PC-3 (cell line): ENCODE measurements at regions not wholly inside any gene's neighbourhood (a gene's known extent, or its start where the extent isn't known, plus 50 kb on each side); places are given as distances from the start of the nearest gene placed in this dataset.

Experiments used
- CTCF ChIP-seq: fragments of 300-600 bp; sonication (generic); conservative IDR thresholded peaks from 2 replicates; pipeline ENCODE4 v1.5.1; 2017; ENCODE audit warnings: antibody characterized with exemption, low read depth, mild to moderate bottlenecking, low read length
- EZH2 ChIP-seq: fragments of 300-600 bp; sonication (generic); IDR thresholded peaks from one replicate; pipeline ENCODE4 v1.6.1; 2017; ENCODE audit warnings: antibody characterized with exemption, mild to moderate bottlenecking, low read length; ENCODE audit not compliant: unreplicated experiment
- EZH2phosphoT487 ChIP-seq: fragments of 300-600 bp; sonication (generic); IDR thresholded peaks from 2 replicates; pipeline ENCODE4 v1.6.1; 2018; ENCODE audit warnings: mild to moderate bottlenecking, antibody characterized with exemption, low read length, borderline replicate concordance

GRCh38 chr18:73288813-73289212 is 421.0 kb upstream of the NETO1 start:
- TF ChIP-seq CTCF (no peak), EZH2phosphoT487 (no peak), EZH2 (no peak)
